Heart right ventricle (tissue), 16 donors: ENCODE measurements at regions not wholly inside any gene's neighbourhood (a gene's known extent, or its start where the extent isn't known, plus 50 kb on each side); places are given as distances from the start of the nearest gene placed in this dataset.
"Not testable (repeated sequence)": the region's sequence is repeated elsewhere in the genome, so short reads cannot be mapped to it uniquely, and the experiment has no call there.

ENCODE experiments used
- ATAC-seq, 8 donors: fragments of 200-7000 bp; cut with Tn5 transposase; one replicate each; pipeline ENCODE4 v1.9.1; 2020; ENCODE audit warnings: mild to moderate bottlenecking in 8 of 8, moderate library complexity in 8 of 8, moderate number of reproducible peaks in 1 of 8
- DNase-seq, 2 donors: peaks; one replicate each; pipeline ENCODE4 v3.0.0-alpha.2; 2020
- H3K27ac ChIP-seq, 10 donors: fragments of 200-600 bp; sonication (generic) in 2 of 10; one replicate each; pipeline versions ENCODE4 v1.5.0 to v1.8.0; 2020 to 2022; ENCODE audit warnings: mild to moderate bottlenecking in 3 of 10
- H3K27me3 ChIP-seq, 7 donors: fragments of 200-600 bp; one replicate each; pipeline ENCODE4 v1.8.0; 2021 to 2022; ENCODE audit warnings: mild to moderate bottlenecking in 2 of 7
- H3K36me3 ChIP-seq, 9 donors: fragments of 200-600 bp; sonication (generic) in 1 of 9; one replicate each; pipeline versions ENCODE4 v1.5.0 to v1.8.0; 2020 to 2022; ENCODE audit warnings: mild to moderate bottlenecking in 2 of 9
- H3K4me1 ChIP-seq, 9 donors: fragments of 200-600 bp; sonication (generic) in 1 of 9; one replicate each; pipeline versions ENCODE4 v1.5.0 to v1.8.0; 2020 to 2022; ENCODE audit warnings: mild to moderate bottlenecking in 4 of 9
- H3K4me3 ChIP-seq, 10 donors: fragments of 200-600 bp; sonication (generic) in 2 of 10; one replicate each; pipeline versions ENCODE4 v1.5.0 to v1.8.0; 2020 to 2022; ENCODE audit warnings: mild to moderate bottlenecking in 7 of 10, moderate library complexity in 2 of 10
- H3K9me3 ChIP-seq, 11 donors: fragments of 200-600 bp in 10 of 11; sonication (generic) in 2 of 11; one replicate each; pipeline versions ENCODE4 v1.5.0 to v1.8.0; 2013 to 2022; ENCODE audit warnings: mild to moderate bottlenecking in 2 of 11, control low read depth in 1 of 11, moderate library complexity in 1 of 11
- CTCF ChIP-seq, 9 donors: fragments of 200-600 bp; sonication (generic) in 2 of 9; IDR thresholded peaks; one replicate each; pipeline versions ENCODE4 v1.5.0 to v1.8.0; 2021 to 2022; ENCODE audit warnings: antibody characterized with exemption in 9 of 9, mild to moderate bottlenecking in 5 of 9, moderate library complexity in 1 of 9
- WGBS, 2 donors: extraction: QIAGEN DNeasy Blood & Tissue Kit; methylation state at CpG; one replicate each; pipeline ENCODE4 v1.1.7; 2013; ENCODE audit warnings: inconsistent platforms in 1 of 2; 5-methylcytosine and 5-hydroxymethylcytosine counted together
- intact Hi-C, 10 donors: fragments of 100-400 bp; cut with DNase I; formaldehyde crosslinking; loops; one replicate each; pipeline versions ENCODE4 v1.11.1 to v1.14.2; 2022
- donor health status: Arrhythmogenic right ventricular cardiomyopathy.
- donor health status: ischemic (EF 13 %, LVEDD 7.1; RV severe dilation, severe dysfunction).
- donor health status: healthy with polysubstance abuse.
- donor health status: DM: no; HTN: yes; CAD: no.
- donor health status: DM: no; HTN: no; CAD: no.
- donor health status: ischemic (EF 25% LVEDD 6.9; RV normal size, moderate dysfunction).
- donor health status: ischemic (EF 25% LVEDD 5.7; RV mildly dilated, moderate dysfunction).
- donor health status: healthy.
- donor health status: DM: yes; HTN: yes; CAD: no.
- donor health status: Ischemic cardiomyopathy.
- donor health status: ischemic (EF 35%, LVEDD 5.7; RV mildly dilated, moderate dysfunction).
- donor health status: nonischemic (EF 11% LVEDD 7.7; RV severe dilation, severe dysfunction).
- donor health status: DM: yes; HTN: yes; CAD: no.
- donor health status: PGD.
- donor health status: ischemic (EF 29% LVEDD 5.4; RV normal size, mild dysfunction).
- donor health status: nonischemic (EF 23%, LVEDD 6.1; RV moderate dilation, normal function).

GRCh38 chr6:25197111-25197510, 82.1 kb upstream of the CARMIL1 start:
- intact Hi-C loops = loop anchor here in 1 of 10 donors (10.0 kb wide), 1 partner anchor 62 kb away; no protein-coding TSS in a partner anchor
- ATAC-seq (no peak), DNase-seq (no peak)
- H3K36me3 ChIP-seq = no peaks in the 10 kb centered on the region
- H3K4me3 ChIP-seq = no peak overlapping the region
- WGBS, 2 donors = 87 to 92% methylated on average over 3 of the region's 3 CpGs
- no peak for TF ChIP-seq CTCF (IDR thresholded peaks at IDR 0.05)
- peaks cover 0 to 29% (median 17%) of the 10 kb centered on the region in 9 donors for H3K4me1 ChIP-seq
- no peak overlapping the region for H3K27ac ChIP-seq
- H3K9me3 ChIP-seq = no peaks in the 10 kb centered on the region
- no peaks in the 10 kb centered on the region for H3K27me3 ChIP-seq

GRCh38 chr6:25199544-25199943, 79.6 kb upstream of the CARMIL1 start:
- DNase-seq = no peak
- H3K36me3 ChIP-seq = no peaks in the 10 kb centered on the region
- H3K4me3 ChIP-seq = no peak overlapping the region
- 97 to 99% methylated on average over 2 of the region's 2 CpGs for WGBS, 2 donors
- no peak overlapping the region for H3K27ac ChIP-seq
- peaks cover 0 to 4% (median 0%) of the 10 kb centered on the region in 11 donors for H3K9me3 ChIP-seq
- H3K27me3 ChIP-seq = no peaks in the 10 kb centered on the region
- no peak for ATAC-seq
- intact Hi-C loops = loop anchor here in 1 of 10 donors (10.0 kb wide), 1 partner anchor 65 kb away; no protein-coding TSS in a partner anchor
- H3K4me1 ChIP-seq = peaks cover 0 to 8% (median 0%) of the 10 kb centered on the region in 9 donors
- TF ChIP-seq CTCF (IDR thresholded peaks at IDR 0.05) = no peak

GRCh38 chr6:25202504-25202903, 76.7 kb upstream of the CARMIL1 start:
- intact Hi-C loops = no loop called here
- no peak for ATAC-seq
- no peaks in the 10 kb centered on the region for H3K36me3 ChIP-seq
- no peak for DNase-seq
- peak overlapping the region in 4 of 10 donors; percentile 11 to 45 (median 34) for H3K27ac ChIP-seq
- H3K4me1 ChIP-seq = peaks cover 0 to 5% (median 0%) of the 10 kb centered on the region in 9 donors
- no peak for TF ChIP-seq CTCF (IDR thresholded peaks at IDR 0.05)
- H3K4me3 ChIP-seq = no peak overlapping the region
- peaks cover 0 to 20% (median 8%) of the 10 kb centered on the region in 11 donors for H3K9me3 ChIP-seq
- no peaks in the 10 kb centered on the region for H3K27me3 ChIP-seq

GRCh38 chr6:25205629-25206028, 73.5 kb upstream of the CARMIL1 start:
- no peak for DNase-seq
- H3K4me1 ChIP-seq = peaks cover 0 to 5% (median 0%) of the 10 kb centered on the region in 9 donors
- intact Hi-C loops = no loop called here

GRCh38 chr6:25207453-25208155, 71.6 kb upstream of the CARMIL1 start:
- intact Hi-C loops = not testable (repeated sequence)

More at GRCh38 chr6:25205629-25206028, 73.5 kb upstream of the CARMIL1 start:
- no peak overlapping the region for H3K4me3 ChIP-seq
- H3K36me3 ChIP-seq = no peaks in the 10 kb centered on the region
- no peak for ATAC-seq
- H3K27ac ChIP-seq = no peak overlapping the region
- no peaks in the 10 kb centered on the region for H3K27me3 ChIP-seq
- peaks cover 0 to 28% (median 9%) of the 10 kb centered on the region in 11 donors for H3K9me3 ChIP-seq
- no peak for TF ChIP-seq CTCF (IDR thresholded peaks at IDR 0.05)

More at GRCh38 chr6:25207453-25208155, 71.6 kb upstream of the CARMIL1 start:
- WGBS, 2 donors = 32 to 34% methylated on average over 5 of the region's 5 CpGs
- not testable (repeated sequence) for H3K36me3 ChIP-seq, DNase-seq, H3K27ac ChIP-seq, H3K4me3 ChIP-seq, H3K4me1 ChIP-seq, ATAC-seq, H3K27me3 ChIP-seq
- peaks cover 0 to 30% (median 9%) of the 10 kb centered on the region in 11 donors for H3K9me3 ChIP-seq
